ENCODE measurements at regions not wholly inside any gene's neighbourhood (a gene's known extent, or its start where the extent isn't known, plus 50 kb on each side); places are given as distances from the start of the nearest gene placed in this dataset.

GRCh38 chr19:29001141-29001581 is 211.8 kb downstream of the UQCRFS1 start:
- TF ChIP-seq CTCF (IDR thresholded peaks at IDR 0.05 in 4 of 5, conservative IDR thresholded peaks at IDR 0.05 in 1 of 5) = no peak
- no peak for TF ChIP-seq POLR2A (IDR thresholded peaks at IDR 0.05)

Measured in gastrocnemius medialis (tissue), 4 donors.